GM18502 (cell line): ENCODE measurements at regions not wholly inside any gene's neighbourhood (a gene's known extent, or its start where the extent isn't known, plus 50 kb on each side); places are given as distances from the start of the nearest gene placed in this dataset.
"Not testable (repeated sequence)": the region's sequence is repeated elsewhere in the genome, so short reads cannot be mapped to it uniquely, and the experiment has no call there.

Experiments
- ATAC-seq: cut with Tn5 transposase; IDR thresholded peaks from one replicate; pipeline ENCODE4 v1.9.1; 2021; ENCODE audit warnings: mild to moderate bottlenecking; ENCODE audit not compliant: unreplicated experiment, poor library complexity

GRCh38 chr6:28824793-28825731, 98.7 kb downstream of the TRIM27 start:
- no peak for ATAC-seq

GRCh38 chr6:28825732-28826293, 98.0 kb downstream of the TRIM27 start:
- ATAC-seq = no peak

GRCh38 chr6:28831683-28832082, 92.1 kb downstream of the TRIM27 start:
- not testable (repeated sequence) for ATAC-seq

DNA sequence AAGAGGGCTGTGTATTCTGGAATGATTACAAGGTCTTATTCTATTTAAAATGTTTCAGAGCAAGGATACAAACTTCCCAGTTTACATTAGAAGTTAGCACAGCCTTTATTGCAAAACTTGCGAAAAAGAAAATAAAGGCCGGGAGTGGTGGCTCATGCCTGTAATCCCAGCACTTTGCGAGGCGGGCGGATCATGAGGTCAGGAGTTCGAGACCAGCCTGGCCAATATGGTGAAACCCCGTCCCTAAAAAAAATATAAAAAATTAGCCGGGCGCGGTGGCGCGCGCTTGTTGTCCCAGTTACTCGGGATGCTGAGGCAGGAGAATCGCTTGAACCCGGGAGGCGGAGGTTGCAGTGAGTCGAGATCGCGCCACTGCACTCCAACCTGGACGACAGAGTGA, 87.1 kb downstream of the TRIM27 start:
- ATAC-seq = not testable (repeated sequence)

- peak; percentile 69 for ATAC-seq
Measured at GRCh38 chr6:28838289-28838633, 85.5 kb downstream of the TRIM27 start.

GRCh38 chr6:28838634-28839442, 84.9 kb downstream of the TRIM27 start:
- peak; percentile 72 for ATAC-seq

DNA sequence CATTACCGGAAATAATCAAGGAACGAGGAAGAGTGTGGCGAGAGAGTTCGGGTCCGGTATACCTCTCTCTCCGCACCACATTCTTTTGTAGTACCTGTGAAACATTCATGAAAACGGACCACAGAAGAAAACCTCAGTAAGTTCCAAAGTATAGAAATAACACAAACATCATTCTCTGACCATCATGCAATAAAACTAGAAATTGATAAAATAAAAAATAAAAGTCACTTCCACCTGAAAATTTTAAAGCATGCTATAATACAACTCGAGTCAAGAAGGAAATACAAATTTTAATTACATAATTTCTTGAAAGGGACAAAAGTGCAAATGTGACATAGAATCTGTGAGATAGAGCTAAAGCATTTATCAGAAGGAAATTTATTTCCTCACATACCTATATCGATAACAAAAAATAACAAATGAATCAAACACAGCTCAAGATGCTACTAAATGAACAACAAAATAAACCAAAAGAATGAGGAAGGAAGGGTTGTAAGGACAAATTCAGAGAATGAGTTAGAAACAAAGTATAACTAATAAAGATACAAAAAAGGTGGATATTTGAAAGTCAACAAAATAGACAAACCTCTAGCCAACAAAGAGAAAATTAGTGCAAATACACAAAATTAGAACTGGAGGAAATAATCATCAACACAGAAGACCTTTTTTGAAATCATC, 84.2 kb downstream of the TRIM27 start:
- ATAC-seq = no peak

- no peak for ATAC-seq
Measured at GRCh38 chr6:28841290-28841689, 82.5 kb downstream of the TRIM27 start.

DNA sequence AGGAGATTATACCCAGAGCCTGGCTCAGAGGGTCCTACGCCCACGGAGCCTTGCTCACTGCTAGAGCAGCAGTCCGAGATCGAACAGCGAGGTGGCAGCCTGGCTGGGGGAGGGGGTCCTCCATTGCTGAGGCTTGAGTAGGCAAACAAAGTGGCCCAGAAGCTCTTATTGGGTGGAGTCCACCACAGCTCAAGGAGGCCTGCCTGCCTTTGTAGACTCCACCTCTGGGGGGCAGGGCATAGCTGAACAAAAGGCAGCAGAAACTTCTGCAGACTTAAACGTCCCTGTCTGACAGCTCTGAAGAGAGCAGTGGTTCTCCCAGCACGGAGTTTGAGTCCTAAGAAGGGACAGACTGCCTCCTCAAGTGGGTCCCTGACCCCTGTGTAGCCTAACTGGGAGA, 75.0 kb downstream of the TRIM27 start:
- not testable (repeated sequence) for ATAC-seq
